Trophoblast cell (in vitro differentiated cells and primary cell): ENCODE measurements at regions not wholly inside any gene's neighbourhood (a gene's known extent, or its start where the extent isn't known, plus 50 kb on each side); places are given as distances from the start of the nearest gene placed in this dataset.

Source experiments
- DNase-seq, 2 donors: peaks; one replicate each; pipeline ENCODE4 v3.0.0-alpha.2; 2016
- H2AFZ ChIP-seq: 2 replicates; pipeline ENCODE4 v1.6.1; 2013; ENCODE audit warnings: low read length, moderate library complexity, mild to moderate bottlenecking; ENCODE audit not compliant: insufficient read depth, poor library complexity
- H2AK5ac ChIP-seq: 2 replicates; pipeline ENCODE4 v1.6.1; 2013; ENCODE audit warnings: mild to moderate bottlenecking, low read length
- H2BK120ac ChIP-seq: 2 replicates; pipeline ENCODE4 v1.6.1; 2013; ENCODE audit warnings: low read length, mild to moderate bottlenecking, moderate library complexity; ENCODE audit not compliant: insufficient read depth, poor library complexity
- H2BK12ac ChIP-seq: 2 replicates; pipeline ENCODE4 v1.6.1; 2013; ENCODE audit warnings: mild to moderate bottlenecking, low read length, moderate library complexity
- H2BK5ac ChIP-seq: 2 replicates; pipeline ENCODE4 v1.6.1; 2013; ENCODE audit warnings: low read length, low read depth, moderate library complexity, mild to moderate bottlenecking; ENCODE audit not compliant: poor library complexity
- H3K14ac ChIP-seq: 2 replicates; pipeline ENCODE4 v1.6.1; 2013; ENCODE audit warnings: mild to moderate bottlenecking, low read length
- H3K18ac ChIP-seq: 2 replicates; pipeline ENCODE4 v1.6.1; 2013; ENCODE audit warnings: mild to moderate bottlenecking, low read length
- H3K23ac ChIP-seq: 2 replicates; pipeline ENCODE4 v1.6.1; 2013; ENCODE audit warnings: low read length
- H3K27ac ChIP-seq: 2 replicates; pipeline ENCODE4 v1.5.1; 2013; ENCODE audit warnings: low read depth, mild to moderate bottlenecking, inconsistent platforms, low read length, moderate library complexity
- H3K27me3 ChIP-seq: 2 replicates; pipeline ENCODE4 v1.6.1; 2013; ENCODE audit warnings: inconsistent platforms, mild to moderate bottlenecking, low read length, moderate library complexity; ENCODE audit not compliant: insufficient read depth
- H3K36me3 ChIP-seq, 2 experiments: 1 replicate in 1 of 2; 2 replicates in 1 of 2; pipeline ENCODE4 v1.6.1; 2013; ENCODE audit warnings: low read length in 2 of 2, mild to moderate bottlenecking in 2 of 2, moderate library complexity in 1 of 2; ENCODE audit not compliant: insufficient read depth in 2 of 2, control insufficient read depth in 1 of 2
- H3K4ac ChIP-seq: 2 replicates; pipeline ENCODE4 v1.6.1; 2013; ENCODE audit warnings: low read depth, mild to moderate bottlenecking, low read length, moderate library complexity
- H3K4me1 ChIP-seq, 2 experiments: 1 replicate in 1 of 2; 2 replicates in 1 of 2; pipeline ENCODE4 v1.6.1; 2013; ENCODE audit warnings: low read length in 2 of 2, mild to moderate bottlenecking in 2 of 2, moderate library complexity in 1 of 2; ENCODE audit not compliant: insufficient read depth in 2 of 2, control insufficient read depth in 1 of 2
- H3K4me2 ChIP-seq: 2 replicates; pipeline ENCODE4 v1.6.1; 2013; ENCODE audit warnings: inconsistent platforms, mild to moderate bottlenecking, low read length, moderate library complexity
- H3K4me3 ChIP-seq: 2 replicates; pipeline ENCODE4 v1.5.1; 2013; ENCODE audit warnings: mild to moderate bottlenecking, low read depth, low read length, inconsistent platforms
- H3K79me1 ChIP-seq: one replicate; pipeline ENCODE4 v1.6.1; 2013; ENCODE audit warnings: low read length
- H3K79me2 ChIP-seq: 2 replicates; pipeline ENCODE4 v1.6.1; 2013; ENCODE audit warnings: low read length, mild to moderate bottlenecking; ENCODE audit not compliant: control insufficient read depth, insufficient read depth, poor library complexity
- H3K9ac ChIP-seq: 2 replicates; pipeline ENCODE4 v1.6.1; 2013; ENCODE audit warnings: mild to moderate bottlenecking, low read length
- H3K9me3 ChIP-seq: 2 replicates; pipeline ENCODE4 v1.6.1; 2013; ENCODE audit warnings: low read depth, mild to moderate bottlenecking, control low read depth, inconsistent platforms, low read length; ENCODE audit not compliant: insufficient read depth
- H4K12ac ChIP-seq: 2 replicates; pipeline ENCODE4 v1.6.1; 2013; ENCODE audit warnings: low read depth, mild to moderate bottlenecking, low read length, moderate library complexity
- H4K8ac ChIP-seq: 2 replicates; pipeline ENCODE4 v1.6.1; 2013; ENCODE audit warnings: low read depth, mild to moderate bottlenecking, low read length, moderate library complexity
- H4K91ac ChIP-seq: one replicate; pipeline ENCODE4 v1.6.1; 2013; ENCODE audit warnings: low read depth, mild to moderate bottlenecking, low read length, moderate library complexity
- WGBS: extraction: QIAGEN DNeasy Blood & Tissue Kit; methylation state at CpG from one replicate; pipeline ENCODE4 v1.1.7; 2013; ENCODE audit warnings: missing lambda C conversion rate; ENCODE audit not compliant: insufficient read length, insufficient coverage; ENCODE audit errors: extremely low coverage; 5-methylcytosine and 5-hydroxymethylcytosine counted together

DNA sequence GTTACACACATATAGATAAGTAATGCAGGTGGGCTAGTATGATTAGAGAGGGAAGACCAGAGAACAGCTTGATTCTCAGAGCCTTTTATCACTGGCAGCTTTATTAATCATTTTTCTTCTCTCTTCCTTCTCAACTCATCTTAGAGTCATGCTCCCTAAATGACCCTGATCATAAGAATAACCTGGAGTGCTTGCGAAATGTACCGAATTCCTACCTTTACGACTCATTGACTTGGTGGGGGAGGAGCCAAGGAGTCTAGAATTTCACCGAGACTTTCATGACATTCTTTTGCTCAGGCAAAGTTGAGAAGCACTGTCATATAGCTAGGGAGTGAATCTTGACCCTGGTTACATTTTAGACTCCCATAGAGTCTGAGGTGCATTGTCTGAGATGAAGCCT, 298.9 kb upstream of the PUDP start:
- Histone ChIP-seq H3K79me2 (no peaks in the 10 kb centered on the region), H3K18ac (no peak overlapping the region), H4K12ac (no peak overlapping the region), H3K27me3 (no peaks in the 10 kb centered on the region), H2BK5ac (no peak overlapping the region), H2AFZ (no peak overlapping the region), H4K8ac (no peak overlapping the region), H3K4me1 (no peaks in the 10 kb centered on the region), H3K4ac (no peak overlapping the region), H2BK12ac (no peak overlapping the region), H3K36me3 (no peaks in the 10 kb centered on the region), H3K4me2 (no peak overlapping the region), H3K27ac (no peak overlapping the region), H3K9me3 (no peaks in the 10 kb centered on the region), H2BK120ac (no peak overlapping the region), H3K14ac (no peak overlapping the region), H4K91ac (no peak overlapping the region), H3K4me3 (no peak overlapping the region), H2AK5ac (no peak overlapping the region), H3K23ac (no peak overlapping the region), H3K79me1 (no peaks in the 10 kb centered on the region), H3K9ac (no peak overlapping the region)
- DNase-seq, result peak; percentile 58 to 82
- no CpG with 5 or more reads among the region's 4 CpGs for WGBS

DNA sequence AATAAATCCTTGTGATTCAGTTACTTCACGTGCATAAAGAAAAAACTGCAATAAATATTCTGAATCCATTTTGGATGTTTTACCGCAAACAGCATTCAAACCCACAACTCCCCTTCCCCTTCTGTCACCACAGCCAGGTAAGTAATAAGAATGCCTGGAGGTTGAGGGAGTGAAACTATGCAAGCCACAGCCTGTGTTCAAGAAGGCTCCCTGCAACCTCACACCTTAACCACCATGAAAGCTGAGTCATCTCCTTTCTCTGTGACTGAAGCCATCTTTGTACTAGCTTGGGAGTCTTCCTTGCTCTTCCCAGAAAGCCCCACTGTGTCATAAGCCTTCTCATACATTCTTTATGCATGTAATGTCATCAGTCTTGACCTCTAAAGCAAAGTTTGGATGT, 297.0 kb upstream of the PUDP start:
- H3K79me2 ChIP-seq, result no peaks in the 10 kb centered on the region
- H3K4me3 ChIP-seq, result no peak overlapping the region
- H3K23ac ChIP-seq, result no peak overlapping the region
- no CpG with 5 or more reads among the region's 2 CpGs for WGBS
- H4K91ac ChIP-seq, result no peak overlapping the region
- H3K4ac ChIP-seq, result no peak overlapping the region
- H3K27ac ChIP-seq, result no peak overlapping the region
- no peak overlapping the region for H4K12ac ChIP-seq
- no peak overlapping the region for H2BK12ac ChIP-seq
- no peak overlapping the region for H2BK5ac ChIP-seq
- no peaks in the 10 kb centered on the region for H3K36me3 ChIP-seq
- no peak overlapping the region for H2AFZ ChIP-seq
- no peak overlapping the region for H3K9ac ChIP-seq
- no peak for DNase-seq
- H3K14ac ChIP-seq, result no peak overlapping the region
- H3K27me3 ChIP-seq, result no peaks in the 10 kb centered on the region
- no peak overlapping the region for H3K4me2 ChIP-seq
- H3K18ac ChIP-seq, result no peak overlapping the region
- no peak overlapping the region for H4K8ac ChIP-seq
- no peaks in the 10 kb centered on the region for H3K4me1 ChIP-seq
- H2BK120ac ChIP-seq, result no peak overlapping the region
- no peaks in the 10 kb centered on the region for H3K79me1 ChIP-seq
- H3K9me3 ChIP-seq, result no peaks in the 10 kb centered on the region
- H2AK5ac ChIP-seq, result no peak overlapping the region

DNA sequence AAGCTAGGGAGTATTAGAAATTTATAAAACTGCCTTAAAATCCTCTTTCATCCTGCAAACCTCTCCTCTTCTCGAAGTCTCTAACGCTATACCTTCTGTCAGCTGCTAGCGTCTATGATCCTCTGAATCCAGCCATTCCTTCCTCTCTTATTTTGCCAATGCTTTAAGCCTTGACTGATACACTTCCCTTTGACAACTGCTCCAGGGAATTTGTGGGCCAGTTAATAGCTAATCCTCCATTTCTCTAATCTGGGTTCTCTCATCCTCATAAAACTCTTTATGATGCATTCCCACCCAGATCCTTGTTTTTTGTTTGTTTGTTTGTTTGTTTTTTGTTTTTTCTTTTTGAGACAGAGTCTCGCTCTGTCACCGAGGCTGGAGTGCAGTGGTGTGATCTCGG, 293.6 kb upstream of the PUDP start:
- DNase-seq, result no peak
- H3K9ac ChIP-seq, result no peak overlapping the region
- no peak overlapping the region for H3K18ac ChIP-seq
- H3K4me1 ChIP-seq, result no peaks in the 10 kb centered on the region
- no CpG with 5 or more reads among the region's 6 CpGs for WGBS
- H4K12ac ChIP-seq, result no peak overlapping the region
- no peak overlapping the region for H2BK12ac ChIP-seq
- no peak overlapping the region for H3K23ac ChIP-seq
- H4K91ac ChIP-seq, result no peak overlapping the region
- H3K4me3 ChIP-seq, result no peak overlapping the region
- H2AFZ ChIP-seq, result no peak overlapping the region
- no peaks in the 10 kb centered on the region for H3K9me3 ChIP-seq
- no peaks in the 10 kb centered on the region for H3K27me3 ChIP-seq
- H3K79me1 ChIP-seq, result no peaks in the 10 kb centered on the region
- H3K14ac ChIP-seq, result no peak overlapping the region
- H4K8ac ChIP-seq, result no peak overlapping the region
- H3K4me2 ChIP-seq, result no peak overlapping the region
- no peak overlapping the region for H2BK120ac ChIP-seq
- H3K4ac ChIP-seq, result no peak overlapping the region
- no peaks in the 10 kb centered on the region for H3K36me3 ChIP-seq
- H3K79me2 ChIP-seq, result no peaks in the 10 kb centered on the region
- H2AK5ac ChIP-seq, result no peak overlapping the region
- no peak overlapping the region for H3K27ac ChIP-seq
- no peak overlapping the region for H2BK5ac ChIP-seq

DNA sequence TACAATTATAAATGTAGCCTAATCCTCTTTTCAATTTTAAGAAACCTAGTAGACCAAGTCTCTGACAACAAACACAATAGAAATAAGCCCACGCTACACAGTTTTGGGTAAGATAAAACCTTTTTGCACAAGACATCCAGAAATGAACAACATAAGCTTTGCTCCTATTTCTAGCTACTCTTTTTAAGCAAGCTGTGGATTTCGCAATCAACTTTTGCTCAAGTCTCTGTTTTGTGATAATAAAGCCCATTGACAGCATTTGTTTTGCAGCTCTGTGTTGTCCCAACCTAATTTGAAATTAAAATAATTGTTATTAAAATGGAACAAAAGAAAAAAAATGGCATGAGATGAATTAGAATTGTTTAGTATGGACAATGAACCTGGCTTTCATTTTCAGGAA, 287.9 kb upstream of the PUDP start:
- Histone ChIP-seq H4K91ac (no peak overlapping the region), H3K4me3 (no peak overlapping the region), H3K23ac (no peak overlapping the region), H3K4me1 (no peaks in the 10 kb centered on the region), H3K4ac (no peak overlapping the region), H2AK5ac (no peak overlapping the region), H2BK5ac (no peak overlapping the region), H3K36me3 (no peaks in the 10 kb centered on the region), H3K79me1 (no peaks in the 10 kb centered on the region), H2BK12ac (no peak overlapping the region), H3K18ac (no peak overlapping the region), H3K9me3 (no peaks in the 10 kb centered on the region), H3K79me2 (no peaks in the 10 kb centered on the region), H4K8ac (no peak overlapping the region), H2AFZ (no peak overlapping the region), H3K14ac (no peak overlapping the region), H3K27me3 (no peaks in the 10 kb centered on the region), H2BK120ac (no peak overlapping the region), H3K9ac (no peak overlapping the region), H3K4me2 (no peak overlapping the region), H3K27ac (no peak overlapping the region), H4K12ac (no peak overlapping the region)
- whole genome bisulfite sequencing, result no CpG with 5 or more reads among the region's 2 CpGs
- DNase-seq, result peak in 1 of 2 donors; percentile 7
